H1 (cell line): ENCODE measurements at regions not wholly inside any gene's neighbourhood (a gene's known extent, or its start where the extent isn't known, plus 50 kb on each side); places are given as distances from the start of the nearest gene placed in this dataset.

Source experiments
- CTCF ChIA-PET: fragments of 300-600 bp; sonication (Branson Sonifier 250); formaldehyde crosslinking; loops from one replicate; lab custom pipeline; 2021; ENCODE audit not compliant: partially characterized antibody; lab: Charles Lee
- POLR2A ChIA-PET: fragments of 300-600 bp; sonication (Branson Sonifier 250); formaldehyde crosslinking; loops from one replicate; lab custom pipeline; 2021; ENCODE audit warnings: inconsistent platforms; ENCODE audit not compliant: partially characterized antibody; lab: Charles Lee
- DNase-seq, 2 experiments: peaks; one replicate each; pipeline versions ENCODE4 v3.0.0 to v3.0.0-alpha.2; 2010 to 2022; ENCODE audit warnings: low spot score in 2 of 2, low read depth in 1 of 2, mixed read lengths in 1 of 2
- FAIRE-seq: peaks from 2 replicates; lab custom pipeline; 2011; peaks lifted over from hg19 to GRCh38; lab: Jason Lieb, UNC
- H2AFZ ChIP-seq: 2 replicates; pipeline ENCODE4 v1.8.1; 2012; ENCODE audit warnings: low read length, inconsistent platforms
- H2AK5ac ChIP-seq: 2 replicates; pipeline ENCODE4 v1.6.1; 2013; ENCODE audit warnings: low read depth, low read length
- H2BK120ac ChIP-seq: replicated peaks from 2 replicates; pipeline ENCODE3; 2013; ENCODE audit warnings: low read depth, low read length, inconsistent platforms
- H2BK12ac ChIP-seq: 2 replicates; pipeline ENCODE4 v1.6.1; 2013; ENCODE audit warnings: low read depth, low read length
- H2BK15ac ChIP-seq: 2 replicates; pipeline ENCODE4 v1.6.1; 2013; ENCODE audit warnings: low read length
- H2BK20ac ChIP-seq: 2 replicates; pipeline ENCODE4 v1.6.1; 2013; ENCODE audit warnings: low read length
- H2BK5ac ChIP-seq: 2 replicates; pipeline ENCODE4 v1.6.1; 2013; ENCODE audit warnings: low read depth, low read length
- H3K14ac ChIP-seq: 2 replicates; pipeline ENCODE4 v1.6.1; 2013; ENCODE audit warnings: inconsistent platforms; ENCODE audit not compliant: insufficient read length
- H3K18ac ChIP-seq: 2 replicates; pipeline ENCODE4 v1.6.1; 2013; ENCODE audit warnings: low read length; ENCODE audit errors: extremely low read depth
- H3K23ac ChIP-seq: 2 replicates; pipeline ENCODE4 v1.6.1; 2013; ENCODE audit warnings: inconsistent platforms; ENCODE audit not compliant: insufficient read length
- H3K23me2 ChIP-seq: 2 replicates; pipeline ENCODE4 v1.6.1; 2013; ENCODE audit warnings: low read depth, low read length
- H3K27ac ChIP-seq: 2 replicates; pipeline ENCODE4 v1.6.1; 2011; ENCODE audit warnings: low read depth, low read length, inconsistent platforms
- H3K27me3 ChIP-seq, 4 experiments: replicated peaks in 1 of 4; 1 replicate in 1 of 4; 2 replicates in 3 of 4; pipeline versions ENCODE4 v1.6.1 to v1.8.1; 2011 to 2013; ENCODE audit warnings: low read length in 3 of 4, mild to moderate bottlenecking in 3 of 4, inconsistent platforms in 2 of 4, mixed read lengths in 2 of 4, moderate library complexity in 1 of 4; ENCODE audit not compliant: control insufficient read depth in 3 of 4, insufficient read depth in 3 of 4; ENCODE audit errors: extremely low read depth in 1 of 4
- H3K36me3 ChIP-seq, 4 experiments: 2 replicates each; pipeline versions ENCODE4 v1.6.1 to v1.8.1; 2011 to 2013; ENCODE audit warnings: mild to moderate bottlenecking in 4 of 4, low read length in 3 of 4, moderate library complexity in 2 of 4, control low read depth in 1 of 4, inconsistent platforms in 1 of 4; ENCODE audit not compliant: insufficient read depth in 4 of 4, control insufficient read depth in 2 of 4
- H3K4ac ChIP-seq: replicated peaks from 2 replicates; pipeline ENCODE3; 2013; ENCODE audit warnings: low read length, low read depth, mixed read lengths, inconsistent platforms; ENCODE audit not compliant: insufficient read length
- H3K4me1 ChIP-seq, 4 experiments: replicated peaks in 1 of 4; 1 replicate in 1 of 4; 2 replicates in 3 of 4; pipeline versions ENCODE4 v1.6.1 to v1.8.1; 2011 to 2013; ENCODE audit warnings: low read length in 3 of 4, inconsistent platforms in 2 of 4, mixed read lengths in 1 of 4; ENCODE audit not compliant: insufficient read depth in 4 of 4, control insufficient read depth in 3 of 4
- H3K4me2 ChIP-seq, 2 experiments: 2 replicates each; pipeline versions ENCODE4 v1.6.1 to v1.8.1; 2011 to 2013; ENCODE audit warnings: low read depth in 2 of 2, low read length in 2 of 2, control low read depth in 1 of 2, inconsistent platforms in 1 of 2, mild to moderate bottlenecking in 1 of 2; ENCODE audit not compliant: insufficient read depth in 1 of 2
- H3K4me3 ChIP-seq, 4 experiments: fragments of 200-600, 300-600 bp in 1 of 4; sonication (generic), shearing (Covaris generic), sonication (Bioruptor Twin) in 1 of 4; 2 replicates each; pipeline versions ENCODE4 v1.5.1 to v1.8.1; 2011 to 2016; ENCODE audit warnings: low read length in 4 of 4, low read depth in 3 of 4, control low read depth in 2 of 4, inconsistent platforms in 2 of 4, mild to moderate bottlenecking in 2 of 4, mixed read lengths in 1 of 4, moderate library complexity in 1 of 4; ENCODE audit not compliant: insufficient read depth in 2 of 4; ENCODE audit errors: extremely low read depth in 1 of 4
- H3K56ac ChIP-seq: replicated peaks from 2 replicates; pipeline ENCODE3; 2013; ENCODE audit warnings: low read depth, mild to moderate bottlenecking, mixed read lengths, low read length, inconsistent platforms; ENCODE audit not compliant: insufficient read length
- H3K79me1 ChIP-seq: 2 replicates; pipeline ENCODE4 v1.6.1; 2013; ENCODE audit warnings: low read depth, low read length, control low read depth
- H3K79me2 ChIP-seq, 2 experiments: 2 replicates each; pipeline versions ENCODE4 v1.6.1 to v1.8.1; 2012 to 2013; ENCODE audit warnings: low read length in 2 of 2, mild to moderate bottlenecking in 2 of 2, inconsistent platforms in 1 of 2; ENCODE audit not compliant: insufficient read depth in 2 of 2, control insufficient read depth in 1 of 2
- H3K9ac ChIP-seq, 4 experiments: replicated peaks in 1 of 4; 1 replicate in 1 of 4; 2 replicates in 3 of 4; pipeline versions ENCODE4 v1.6.1 to v1.8.1; 2011 to 2013; ENCODE audit warnings: low read depth in 3 of 4, low read length in 3 of 4, control low read depth in 2 of 4, mild to moderate bottlenecking in 2 of 4, moderate library complexity in 2 of 4, inconsistent platforms in 1 of 4; ENCODE audit errors: extremely low read depth in 1 of 4
- H3K9me3 ChIP-seq, 2 experiments: 2 replicates each; pipeline versions ENCODE4 v1.6.1 to v1.8.1; 2012 to 2013; ENCODE audit warnings: mild to moderate bottlenecking in 2 of 2, moderate library complexity in 2 of 2, control low read depth in 1 of 2, inconsistent platforms in 1 of 2, low read depth in 1 of 2, low read length in 1 of 2, mixed read lengths in 1 of 2; ENCODE audit not compliant: insufficient read depth in 2 of 2
- H4K20me1 ChIP-seq, 2 experiments: replicated peaks in 1 of 2; 2 replicates each; pipeline versions ENCODE3 to v1.8.1; 2011 to 2013; ENCODE audit warnings: inconsistent platforms in 2 of 2, low read length in 2 of 2, mild to moderate bottlenecking in 1 of 2; ENCODE audit not compliant: insufficient read depth in 2 of 2, control insufficient read depth in 1 of 2
- H4K5ac ChIP-seq: 2 replicates; pipeline ENCODE4 v1.6.1; 2013; ENCODE audit warnings: low read length, low read depth, mixed read lengths, inconsistent platforms; ENCODE audit not compliant: insufficient read length
- H4K8ac ChIP-seq: 2 replicates; pipeline ENCODE4 v1.8.0; 2013; ENCODE audit warnings: mild to moderate bottlenecking, moderate library complexity, low read length, inconsistent platforms; ENCODE audit not compliant: insufficient read depth; ENCODE audit errors: extremely low read depth
- H4K91ac ChIP-seq: replicated peaks from 2 replicates; pipeline ENCODE3; 2013; ENCODE audit warnings: low read length, mixed read lengths, inconsistent platforms; ENCODE audit not compliant: insufficient read length
- JUND ChIP-seq: IDR thresholded peaks from 2 replicates; pipeline ENCODE4 v1.6.1; 2011; ENCODE audit warnings: mild to moderate bottlenecking, improper control_type of control experiment, low read length

DNA sequence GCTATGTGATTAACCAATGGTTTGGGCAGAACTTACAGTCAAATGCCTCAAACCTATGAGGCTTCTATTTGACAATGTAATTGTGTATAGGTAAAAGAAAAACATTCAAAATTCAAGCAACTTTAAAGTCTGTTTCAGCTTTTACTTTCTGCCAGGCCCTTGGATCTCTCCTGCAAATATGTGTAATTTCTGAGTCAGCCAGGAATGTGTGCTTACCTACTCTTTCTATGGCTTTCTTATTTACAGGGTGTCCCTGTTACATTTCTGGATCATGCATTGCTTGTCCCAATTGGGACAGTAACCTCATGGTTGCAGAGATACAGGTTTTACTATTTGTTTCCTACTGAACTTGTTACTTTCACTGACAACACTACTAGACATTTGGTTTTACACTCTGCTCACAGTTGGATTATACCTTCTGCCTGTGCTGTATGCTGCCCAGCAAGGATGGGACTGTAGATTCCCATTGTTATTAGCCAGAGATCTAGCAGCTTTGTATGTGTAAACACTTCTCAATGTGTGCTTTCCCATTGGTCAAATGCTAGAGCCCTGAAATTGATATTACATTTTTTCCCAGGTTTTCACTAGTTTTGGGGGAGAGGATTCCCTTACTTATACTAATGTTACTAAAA is 355.3 kb downstream of the ARL4A start:
- no peak overlapping the region for H3K23ac ChIP-seq
- FAIRE-seq = no peak
- no peak overlapping the region for H4K5ac ChIP-seq
- no peak for DNase-seq
- no peaks in the 10 kb centered on the region for H3K79me1 ChIP-seq
- no peak overlapping the region for H2BK5ac ChIP-seq
- no peak overlapping the region for H2BK120ac ChIP-seq
- no peaks in the 10 kb centered on the region for H3K9me3 ChIP-seq
- H3K4ac ChIP-seq = no peak overlapping the region
- H3K23me2 ChIP-seq = no peaks in the 10 kb centered on the region
- H3K27me3 ChIP-seq = no peaks in the 10 kb centered on the region
- no peak overlapping the region for H2BK15ac ChIP-seq
- H3K14ac ChIP-seq = no peak overlapping the region
- no peak overlapping the region for H3K4me2 ChIP-seq
- no peak overlapping the region for H3K9ac ChIP-seq
- no peak overlapping the region for H2AK5ac ChIP-seq
- no peak overlapping the region for H3K27ac ChIP-seq
- H3K4me3 ChIP-seq = no peak overlapping the region
- peak overlapping the region; percentile 76; the same call in 1 of the 2 replicates for H2AFZ ChIP-seq
- no peak overlapping the region for H4K91ac ChIP-seq
- no peak overlapping the region for H2BK20ac ChIP-seq
- no peak overlapping the region for H4K8ac ChIP-seq
- TF ChIP-seq JUND = no peak
- H3K36me3 ChIP-seq = no peaks in the 10 kb centered on the region
- no peaks in the 10 kb centered on the region for H3K79me2 ChIP-seq
- no peak overlapping the region for H3K18ac ChIP-seq
- H2BK12ac ChIP-seq = no peak overlapping the region
- H4K20me1 ChIP-seq = no peaks in the 10 kb centered on the region
- ChIA-PET POLR2A (no interaction called here), CTCF (no interaction called here)
- H3K56ac ChIP-seq = no peak overlapping the region
- no peaks in the 10 kb centered on the region for H3K4me1 ChIP-seq
